Osteoblast (primary cell): ENCODE measurements at regions not wholly inside any gene's neighbourhood (a gene's known extent, or its start where the extent isn't known, plus 50 kb on each side); places are given as distances from the start of the nearest gene placed in this dataset.
"Not testable (repeated sequence)": the region's sequence is repeated elsewhere in the genome, so short reads cannot be mapped to it uniquely, and the experiment has no call there.

ENCODE experiments used
- DNase-seq: peaks from one replicate; pipeline ENCODE4 v3.0.0; 2011; ENCODE audit warnings: low spot score, mixed read lengths; ENCODE audit not compliant: insufficient read length; ENCODE audit errors: missing footprints
- H2AFZ ChIP-seq: 2 replicates; pipeline ENCODE4 v1.6.0; 2011; ENCODE audit warnings: mild to moderate bottlenecking, low read length
- H3K27ac ChIP-seq: 2 replicates; pipeline ENCODE4 v1.5.1; 2011; ENCODE audit warnings: mild to moderate bottlenecking, low read depth, low read length, moderate library complexity
- H3K27me3 ChIP-seq: 2 replicates; pipeline ENCODE4 v1.6.0; 2012; ENCODE audit warnings: mild to moderate bottlenecking, control low read depth, inconsistent platforms, low read length, moderate library complexity; ENCODE audit not compliant: insufficient read depth
- H3K36me3 ChIP-seq: 2 replicates; pipeline ENCODE4 v1.5.1; 2011; ENCODE audit warnings: mild to moderate bottlenecking, low read length, control low read depth, moderate library complexity; ENCODE audit not compliant: insufficient read depth
- H3K4me1 ChIP-seq: 2 replicates; pipeline ENCODE4 v1.5.1; 2011; ENCODE audit warnings: mild to moderate bottlenecking, low read length, control low read depth, moderate library complexity; ENCODE audit not compliant: insufficient read depth
- H3K4me2 ChIP-seq: 2 replicates; pipeline ENCODE4 v1.6.0; 2011; ENCODE audit warnings: mild to moderate bottlenecking, low read length; ENCODE audit not compliant: insufficient read depth
- H3K4me3 ChIP-seq: fragments of 200-600 bp; sonication (generic); 3 replicates; pipeline ENCODE4 v1.5.1; 2012; ENCODE audit warnings: mild to moderate bottlenecking, low read length, inconsistent platforms; ENCODE audit not compliant: insufficient read depth
- H3K79me2 ChIP-seq: 2 replicates; pipeline ENCODE4 v1.6.0; 2012; ENCODE audit warnings: mild to moderate bottlenecking, low read length, control low read depth, inconsistent platforms; ENCODE audit not compliant: insufficient read depth
- H3K9me3 ChIP-seq: 2 replicates; pipeline ENCODE4 v1.5.1; 2011; ENCODE audit warnings: low read depth, low read length, control low read depth
- H4K20me1 ChIP-seq: 2 replicates; pipeline ENCODE4 v1.6.0; 2012; ENCODE audit warnings: mild to moderate bottlenecking, low read length, control low read depth; ENCODE audit not compliant: insufficient read depth
- CTCF ChIP-seq: IDR thresholded peaks from 2 replicates; pipeline ENCODE4 v1.5.1; 2011; ENCODE audit warnings: mild to moderate bottlenecking, low read depth, low read length, moderate library complexity; ENCODE audit errors: extremely low read depth

GRCh38 chr10:20481054-20481453 lies 416.1 kb downstream of the NEBL start:
- Histone ChIP-seq H3K79me2 (no peaks in the 10 kb centered on the region), H3K36me3 (no peaks in the 10 kb centered on the region), H3K9me3 (no peaks in the 10 kb centered on the region), H4K20me1 (no peaks in the 10 kb centered on the region), H3K4me3 (no peak overlapping the region), H3K4me1 (no peaks in the 10 kb centered on the region), H3K4me2 (no peak overlapping the region), H3K27ac (no peak overlapping the region), H2AFZ (no peak overlapping the region), H3K27me3 (no peaks in the 10 kb centered on the region)
- no peak for DNase-seq
- no peak for TF ChIP-seq CTCF

- not testable (repeated sequence) for H3K36me3 ChIP-seq, H3K27me3 ChIP-seq, H3K9me3 ChIP-seq, H2AFZ ChIP-seq, H3K4me2 ChIP-seq, H3K4me1 ChIP-seq, DNase-seq, H3K27ac ChIP-seq, H4K20me1 ChIP-seq, H3K4me3 ChIP-seq, H3K79me2 ChIP-seq
These were observed 416.5 kb downstream of the NEBL start for GRCh38 chr10:20480575-20480974.

- H3K4me3 ChIP-seq: no peak overlapping the region
- no peaks in the 10 kb centered on the region for H3K36me3 ChIP-seq
- H3K27me3 ChIP-seq: no peaks in the 10 kb centered on the region
- no peaks in the 10 kb centered on the region for H3K4me1 ChIP-seq
- no peaks in the 10 kb centered on the region for H3K9me3 ChIP-seq
- H3K4me2 ChIP-seq: no peak overlapping the region
- no peaks in the 10 kb centered on the region for H4K20me1 ChIP-seq
- TF ChIP-seq CTCF: no peak
- DNase-seq: no peak
- H2AFZ ChIP-seq: no peak overlapping the region
- no peak overlapping the region for H3K27ac ChIP-seq
- no peaks in the 10 kb centered on the region for H3K79me2 ChIP-seq
These were observed 423.0 kb downstream of the NEBL start for GRCh38 chr10:20474064-20474463.

GRCh38 chr10:20473023-20473760 lies 423.9 kb downstream of the NEBL start:
- DNase-seq: no peak

More at GRCh38 chr10:20473023-20473760, 423.9 kb downstream of the NEBL start:
- H3K36me3 ChIP-seq: no peaks in the 10 kb centered on the region
- no peaks in the 10 kb centered on the region for H4K20me1 ChIP-seq
- no peaks in the 10 kb centered on the region for H3K79me2 ChIP-seq
- H3K27ac ChIP-seq: no peak overlapping the region
- no peak overlapping the region for H3K4me2 ChIP-seq
- H3K9me3 ChIP-seq: no peaks in the 10 kb centered on the region
- H3K4me1 ChIP-seq: no peaks in the 10 kb centered on the region
- H3K27me3 ChIP-seq: no peaks in the 10 kb centered on the region
- H3K4me3 ChIP-seq: no peak overlapping the region
- H2AFZ ChIP-seq: no peak overlapping the region
- TF ChIP-seq CTCF: no peak
